HepG2 (cell line): ENCODE measurements at regions not wholly inside any gene's neighbourhood (a gene's known extent, or its start where the extent isn't known, plus 50 kb on each side); places are given as distances from the start of the nearest gene placed in this dataset.

ENCODE experiments used
- ATAC-seq: fragments of 200-7000 bp; cut with Tn5 transposase; 3 replicates; pipeline ENCODE4 v1.9.1; 2020; ENCODE audit warnings: mild to moderate bottlenecking, moderate library complexity
- BruUV-seq: library from RNA; stranded (reverse); fragments of 400-500 nt; replicated peaks from 2 replicates; lab custom pipeline; 2021; lab: Mats Ljungman, UMichigan
- CTCF ChIA-PET: fragments of 300-600 bp; formaldehyde crosslinking; extraction: SDS; loops from one replicate; lab custom pipeline; 2021; ENCODE audit warnings: low total read pairs, inconsistent platforms, low intra/inter-chr PET ratio; lab: Yijun Ruan, JAX
- POLR2A ChIA-PET: fragments of 350-600 bp; sonication (Branson Sonifier 250); formaldehyde crosslinking; loops from one replicate; lab custom pipeline; 2020; ENCODE audit warnings: antibody characterized with exemption, inconsistent platforms; lab: Yijun Ruan, JAX
- DNase-seq: peaks from one replicate; pipeline ENCODE4 v3.0.0-alpha.2; 2015; ENCODE audit warnings: low spot score
- FAIRE-seq: peaks from 3 replicates; lab custom pipeline; 2011; peaks lifted over from hg19 to GRCh38; lab: Jason Lieb, UNC
- H2AFZ ChIP-seq: one replicate; pipeline ENCODE4 v1.6.1; 2011; ENCODE audit warnings: low read length, inconsistent platforms
- H3K27ac ChIP-seq: fragments of 300-600 bp; 3 replicates; pipeline ENCODE4 v1.8.0; 2011; ENCODE audit warnings: mixed run types, mild to moderate bottlenecking, mixed read lengths, low read length, inconsistent platforms; ENCODE audit not compliant: insufficient read depth; ENCODE audit errors: extremely low read length
- H3K27me3 ChIP-seq, 2 experiments: fragments of 200-600 bp in 1 of 2; 2 replicates in 1 of 2; 3 replicates in 1 of 2; pipeline versions ENCODE4 v1.6.0 to v1.8.0; 2011; ENCODE audit warnings: low read length in 2 of 2, mild to moderate bottlenecking in 2 of 2, moderate library complexity in 2 of 2, inconsistent platforms in 1 of 2; ENCODE audit not compliant: insufficient read depth in 2 of 2, control insufficient read depth in 1 of 2
- H3K36me3 ChIP-seq, 2 experiments: fragments of 200-600 bp in 1 of 2; replicated peaks in 1 of 2; 2 replicates in 1 of 2; 3 replicates in 1 of 2; pipeline versions ENCODE4 v1.5.1 to v1.8.0; 2011; ENCODE audit warnings: low read length in 2 of 2, inconsistent platforms in 1 of 2; ENCODE audit not compliant: insufficient read depth in 2 of 2, control insufficient read depth in 1 of 2
- H3K4me1 ChIP-seq: 2 replicates; pipeline ENCODE4 v1.5.1; 2012; ENCODE audit warnings: low read length, inconsistent platforms; ENCODE audit not compliant: insufficient read depth
- H3K4me2 ChIP-seq: 2 replicates; pipeline ENCODE4 v1.6.0; 2011; ENCODE audit warnings: low read depth, low read length, inconsistent platforms
- H3K4me3 ChIP-seq, 3 experiments: fragments of 200-600 bp in 1 of 3; sonication (generic), shearing (Covaris generic) in 1 of 3; replicated peaks in 1 of 3; 2 replicates each; pipeline ENCODE4 v1.5.1; 2011 to 2016; ENCODE audit warnings: low read length in 3 of 3, inconsistent platforms in 2 of 3, low read depth in 2 of 3, mild to moderate bottlenecking in 2 of 3, control low read depth in 1 of 3, mixed read lengths in 1 of 3; ENCODE audit not compliant: insufficient read depth in 1 of 3
- H3K79me2 ChIP-seq: one replicate; pipeline ENCODE4 v1.6.1; 2011; ENCODE audit warnings: low read length, inconsistent platforms; ENCODE audit not compliant: insufficient read depth
- H3K9ac ChIP-seq: 2 replicates; pipeline ENCODE4 v1.6.0; 2011; ENCODE audit warnings: mild to moderate bottlenecking, low read depth, low read length, inconsistent platforms; ENCODE audit not compliant: insufficient read depth
- H3K9me3 ChIP-seq: 2 replicates; pipeline ENCODE4 v1.5.1; 2012; ENCODE audit warnings: mild to moderate bottlenecking, low read length
- H4K20me1 ChIP-seq: 2 replicates; pipeline ENCODE4 v1.6.0; 2011; ENCODE audit warnings: inconsistent platforms, mild to moderate bottlenecking, low read length, moderate library complexity; ENCODE audit not compliant: insufficient read depth
- DNMT1 ChIP-seq: sonication (generic); formaldehyde crosslinking; IDR thresholded peaks from 2 replicates; pipeline ENCODE4 v1.5.1; 2020; ENCODE audit warnings: mild to moderate bottlenecking, missing genetic modification reagents
- FOXC1 ChIP-seq: sonication (generic); formaldehyde crosslinking; IDR thresholded peaks from 2 replicates; pipeline ENCODE4 v1.8.0; 2022; ENCODE audit warnings: mild to moderate bottlenecking, missing genetic modification reagents, borderline replicate concordance
- GATAD1 ChIP-seq: IDR thresholded peaks from 2 replicates; pipeline ENCODE4 v1.6.1; 2016; ENCODE audit warnings: missing genetic modification reagents, missing compliant biosample characterization
- HMG20B ChIP-seq: conservative IDR thresholded peaks from 2 replicates; pipeline ENCODE4 v1.6.1; 2016; ENCODE audit warnings: missing genetic modification reagents, missing compliant biosample characterization
- KDM6A ChIP-seq: IDR thresholded peaks from 2 replicates; pipeline ENCODE4 v1.6.1; 2016; ENCODE audit warnings: low read depth
- NR2F2 ChIP-seq: IDR thresholded peaks from 2 replicates; pipeline ENCODE4 v1.6.1; 2012; ENCODE audit warnings: low read depth, inconsistent platforms, borderline replicate concordance
- PRPF4 ChIP-seq: fragments of 200-400 bp; formaldehyde crosslinking; IDR thresholded peaks from 2 replicates; pipeline ENCODE4 v1.6.1; 2016; ENCODE audit warnings: low read length, low read depth; ENCODE audit not compliant: poor library complexity, severe bottlenecking
- RBAK ChIP-seq: sonication (generic); formaldehyde crosslinking; IDR thresholded peaks from 2 replicates; pipeline ENCODE4 v1.5.1; 2020; ENCODE audit warnings: mild to moderate bottlenecking, missing genetic modification reagents
- SP1 ChIP-seq, 2 experiments: fragments of 450-650 bp in 1 of 2; sonication (generic) in 1 of 2; formaldehyde crosslinking in 1 of 2; IDR thresholded peaks; 2 replicates each; pipeline versions ENCODE4 v1.4.0 to v1.6.1; 2016 to 2020; ENCODE audit warnings: missing genetic modification reagents in 1 of 2
- TOE1 ChIP-seq: sonication (generic); formaldehyde crosslinking; IDR thresholded peaks from 2 replicates; pipeline ENCODE4 v1.4.0; 2020; ENCODE audit warnings: mild to moderate bottlenecking, missing genetic modification reagents
- ZBTB38 ChIP-seq: sonication (generic); formaldehyde crosslinking; IDR thresholded peaks from 2 replicates; pipeline ENCODE4 v1.5.1; 2020; ENCODE audit warnings: mild to moderate bottlenecking, missing genetic modification reagents
- ZBTB7A ChIP-seq: sonication (generic); formaldehyde crosslinking; IDR thresholded peaks from 2 replicates; pipeline ENCODE4 v1.8.0; 2022; ENCODE audit warnings: mild to moderate bottlenecking, missing genetic modification reagents
- ZFP36 ChIP-seq: fragments of 150-350 bp; IDR thresholded peaks from 2 replicates; pipeline ENCODE4 v1.6.1; 2018; ENCODE audit warnings: borderline replicate concordance, low read length, low read depth; ENCODE audit not compliant: partially characterized antibody
- ZFP37 ChIP-seq: sonication (generic); formaldehyde crosslinking; IDR thresholded peaks from 2 replicates; pipeline ENCODE4 v1.4.0; 2020; ENCODE audit warnings: missing genetic modification reagents, borderline replicate concordance
- ZFP90 ChIP-seq: sonication (generic); formaldehyde crosslinking; IDR thresholded peaks from 2 replicates; pipeline ENCODE4 v1.8.0; 2022; ENCODE audit warnings: missing genetic modification reagents, mild to moderate bottlenecking, inconsistent platforms, borderline replicate concordance
- ZNF431 ChIP-seq: sonication (generic); formaldehyde crosslinking; IDR thresholded peaks from 2 replicates; pipeline ENCODE4 v1.9.0; 2022; ENCODE audit warnings: missing genetic modification reagents, low read depth, mild to moderate bottlenecking, borderline replicate concordance
- ZNF619 ChIP-seq: sonication (generic); formaldehyde crosslinking; IDR thresholded peaks from 2 replicates; pipeline ENCODE4 v1.4.0; 2020; ENCODE audit warnings: mild to moderate bottlenecking, missing genetic modification reagents
- in situ Hi-C: cut with HindIII; loops from 2 replicates; pipeline ENCODE4 v1.10.0; 2017; ENCODE audit warnings: low pct_unique_long_range_greater_than_20kb; ENCODE audit not compliant: extremely low pct_ligation_motif_present
- intact Hi-C: fragments of 100-400 bp; cut with micrococcal nuclease; formaldehyde crosslinking; loops from one replicate; pipeline ENCODE4 v1.10.0; 2022; ENCODE audit not compliant: unreplicated experiment
- TF ChIP-seq, protein P1 (sequence below): sonication (generic); formaldehyde crosslinking; IDR thresholded peaks from 2 replicates; pipeline ENCODE4 v1.5.0; 2020; ENCODE audit warnings: missing genetic modification reagents, mild to moderate bottlenecking, borderline replicate concordance
- TF ChIP-seq, protein P2 (sequence below): sonication (generic); formaldehyde crosslinking; conservative IDR thresholded peaks from 2 replicates; pipeline ENCODE4 v1.8.0; 2022; ENCODE audit warnings: mild to moderate bottlenecking, moderate library complexity, missing genetic modification reagents
- TF ChIP-seq, protein P3 (sequence below): sonication (generic); formaldehyde crosslinking; IDR thresholded peaks from 2 replicates; pipeline ENCODE4 v1.5.1; 2020; ENCODE audit warnings: mild to moderate bottlenecking, moderate library complexity, missing genetic modification reagents

DNA sequence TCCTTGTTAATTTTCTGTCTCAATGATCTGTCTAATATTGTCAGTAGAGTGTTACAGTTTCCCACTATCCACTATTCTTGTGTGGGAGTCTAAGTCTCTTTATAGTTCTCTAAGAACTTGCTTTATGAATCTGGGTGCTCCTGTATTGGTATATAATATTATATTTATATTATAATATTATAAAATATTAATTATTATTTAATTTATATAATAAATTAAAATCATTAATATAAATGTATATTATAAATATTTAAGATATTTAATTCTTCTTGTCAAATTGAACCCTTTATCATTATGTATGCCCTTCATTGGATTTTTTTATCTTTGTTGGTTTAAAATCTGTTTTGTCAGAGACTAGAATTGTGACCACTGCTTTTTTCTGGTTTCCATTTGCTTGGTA, 1950.2 kb upstream of the LRRTM1 start:
- Histone ChIP-seq H2AFZ (no peak overlapping the region), H3K9me3 (peaks cover 93% of the 10 kb centered on the region), H3K4me1 (no peaks in the 10 kb centered on the region), H3K27me3 (no peaks in the 10 kb centered on the region), H3K79me2 (no peaks in the 10 kb centered on the region), H3K4me3 (no peak overlapping the region), H3K36me3 (no peaks in the 10 kb centered on the region), H3K4me2 (no peak overlapping the region), H3K9ac (no peak overlapping the region), H3K27ac (no peak overlapping the region), H4K20me1 (no peaks in the 10 kb centered on the region)
- DNase-seq: no peak
- ATAC-seq: no peak
- no peak for FAIRE-seq
- TF ChIP-seq, protein P1, sequence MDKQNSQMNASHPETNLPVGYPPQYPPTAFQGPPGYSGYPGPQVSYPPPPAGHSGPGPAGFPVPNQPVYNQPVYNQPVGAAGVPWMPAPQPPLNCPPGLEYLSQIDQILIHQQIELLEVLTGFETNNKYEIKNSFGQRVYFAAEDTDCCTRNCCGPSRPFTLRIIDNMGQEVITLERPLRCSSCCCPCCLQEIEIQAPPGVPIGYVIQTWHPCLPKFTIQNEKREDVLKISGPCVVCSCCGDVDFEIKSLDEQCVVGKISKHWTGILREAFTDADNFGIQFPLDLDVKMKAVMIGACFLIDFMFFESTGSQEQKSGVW (CRISPR knock-in tag): no peak
- TF ChIP-seq ZNF431 (CRISPR knock-in tag): no peak
- no peak for TF ChIP-seq ZFP36
- TF ChIP-seq GATAD1 (CRISPR knock-in tag): no peak
- no peak for TF ChIP-seq SP1 (IDR thresholded peaks at IDR 0.05)
- no peak for TF ChIP-seq SP1 (CRISPR knock-in tag; IDR thresholded peaks at IDR 0.05)
- no peak for TF ChIP-seq DNMT1 (CRISPR knock-in tag)
- no peak for TF ChIP-seq ZFP90
- TF ChIP-seq, protein P2, sequence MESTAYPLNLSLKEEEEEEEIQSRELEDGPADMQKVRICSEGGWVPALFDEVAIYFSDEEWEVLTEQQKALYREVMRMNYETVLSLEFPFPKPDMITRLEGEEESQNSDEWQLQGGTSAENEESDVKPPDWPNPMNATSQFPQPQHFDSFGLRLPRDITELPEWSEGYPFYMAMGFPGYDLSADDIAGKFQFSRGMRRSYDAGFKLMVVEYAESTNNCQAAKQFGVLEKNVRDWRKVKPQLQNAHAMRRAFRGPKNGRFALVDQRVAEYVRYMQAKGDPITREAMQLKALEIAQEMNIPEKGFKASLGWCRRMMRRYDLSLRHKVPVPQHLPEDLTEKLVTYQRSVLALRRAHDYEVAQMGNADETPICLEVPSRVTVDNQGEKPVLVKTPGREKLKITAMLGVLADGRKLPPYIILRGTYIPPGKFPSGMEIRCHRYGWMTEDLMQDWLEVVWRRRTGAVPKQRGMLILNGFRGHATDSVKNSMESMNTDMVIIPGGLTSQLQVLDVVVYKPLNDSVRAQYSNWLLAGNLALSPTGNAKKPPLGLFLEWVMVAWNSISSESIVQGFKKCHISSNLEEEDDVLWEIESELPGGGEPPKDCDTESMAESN (CRISPR knock-in tag): no peak
- TF ChIP-seq HMG20B (CRISPR knock-in tag): no peak
- TF ChIP-seq TOE1: no peak
- no peak for TF ChIP-seq KDM6A (CRISPR knock-in tag)
- TF ChIP-seq NR2F2: no peak
- TF ChIP-seq, protein P3, sequence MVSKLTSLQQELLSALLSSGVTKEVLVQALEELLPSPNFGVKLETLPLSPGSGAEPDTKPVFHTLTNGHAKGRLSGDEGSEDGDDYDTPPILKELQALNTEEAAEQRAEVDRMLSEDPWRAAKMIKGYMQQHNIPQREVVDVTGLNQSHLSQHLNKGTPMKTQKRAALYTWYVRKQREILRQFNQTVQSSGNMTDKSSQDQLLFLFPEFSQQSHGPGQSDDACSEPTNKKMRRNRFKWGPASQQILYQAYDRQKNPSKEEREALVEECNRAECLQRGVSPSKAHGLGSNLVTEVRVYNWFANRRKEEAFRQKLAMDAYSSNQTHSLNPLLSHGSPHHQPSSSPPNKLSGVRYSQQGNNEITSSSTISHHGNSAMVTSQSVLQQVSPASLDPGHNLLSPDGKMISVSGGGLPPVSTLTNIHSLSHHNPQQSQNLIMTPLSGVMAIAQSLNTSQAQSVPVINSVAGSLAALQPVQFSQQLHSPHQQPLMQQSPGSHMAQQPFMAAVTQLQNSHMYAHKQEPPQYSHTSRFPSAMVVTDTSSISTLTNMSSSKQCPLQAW (CRISPR knock-in tag): no peak
- no peak for TF ChIP-seq ZNF619 (CRISPR knock-in tag)
- TF ChIP-seq ZFP37 (CRISPR knock-in tag): no peak
- no peak for TF ChIP-seq ZBTB7A (CRISPR knock-in tag)
- TF ChIP-seq PRPF4: no peak
- no peak for TF ChIP-seq ZBTB38 (CRISPR knock-in tag)
- TF ChIP-seq FOXC1 (CRISPR knock-in tag): no peak
- TF ChIP-seq RBAK (CRISPR knock-in tag): no peak
- ChIA-PET CTCF (no interaction called here), POLR2A (no interaction called here)
- BruUV-seq: no TSS peak
- in situ Hi-C loops: no loop called here
- intact Hi-C loops: no loop called here
